H1 (cell line): ENCODE measurements at regions not wholly inside any gene's neighbourhood (a gene's known extent, or its start where the extent isn't known, plus 50 kb on each side); places are given as distances from the start of the nearest gene placed in this dataset.

Experiments
- CTCF ChIA-PET: fragments of 300-600 bp; sonication (Branson Sonifier 250); formaldehyde crosslinking; loops from one replicate; lab custom pipeline; 2021; ENCODE audit not compliant: partially characterized antibody; lab: Charles Lee
- POLR2A ChIA-PET: fragments of 300-600 bp; sonication (Branson Sonifier 250); formaldehyde crosslinking; loops from one replicate; lab custom pipeline; 2021; ENCODE audit warnings: inconsistent platforms; ENCODE audit not compliant: partially characterized antibody; lab: Charles Lee
- DNase-seq, 2 experiments: peaks; one replicate each; pipeline versions ENCODE4 v3.0.0 to v3.0.0-alpha.2; 2010 to 2022; ENCODE audit warnings: low spot score in 2 of 2, low read depth in 1 of 2, mixed read lengths in 1 of 2
- FAIRE-seq: peaks from 2 replicates; lab custom pipeline; 2011; peaks lifted over from hg19 to GRCh38; lab: Jason Lieb, UNC
- H2AFZ ChIP-seq: 2 replicates; pipeline ENCODE4 v1.8.1; 2012; ENCODE audit warnings: low read length, inconsistent platforms
- H2AK5ac ChIP-seq: 2 replicates; pipeline ENCODE4 v1.6.1; 2013; ENCODE audit warnings: low read depth, low read length
- H2BK120ac ChIP-seq: replicated peaks from 2 replicates; pipeline ENCODE3; 2013; ENCODE audit warnings: low read depth, low read length, inconsistent platforms
- H2BK12ac ChIP-seq: 2 replicates; pipeline ENCODE4 v1.6.1; 2013; ENCODE audit warnings: low read depth, low read length
- H2BK15ac ChIP-seq: 2 replicates; pipeline ENCODE4 v1.6.1; 2013; ENCODE audit warnings: low read length
- H2BK20ac ChIP-seq: 2 replicates; pipeline ENCODE4 v1.6.1; 2013; ENCODE audit warnings: low read length
- H2BK5ac ChIP-seq: 2 replicates; pipeline ENCODE4 v1.6.1; 2013; ENCODE audit warnings: low read depth, low read length
- H3K14ac ChIP-seq: 2 replicates; pipeline ENCODE4 v1.6.1; 2013; ENCODE audit warnings: inconsistent platforms; ENCODE audit not compliant: insufficient read length
- H3K18ac ChIP-seq: 2 replicates; pipeline ENCODE4 v1.6.1; 2013; ENCODE audit warnings: low read length; ENCODE audit errors: extremely low read depth
- H3K23ac ChIP-seq: 2 replicates; pipeline ENCODE4 v1.6.1; 2013; ENCODE audit warnings: inconsistent platforms; ENCODE audit not compliant: insufficient read length
- H3K23me2 ChIP-seq: 2 replicates; pipeline ENCODE4 v1.6.1; 2013; ENCODE audit warnings: low read depth, low read length
- H3K27ac ChIP-seq: 2 replicates; pipeline ENCODE4 v1.6.1; 2011; ENCODE audit warnings: low read depth, low read length, inconsistent platforms
- H3K27me3 ChIP-seq, 4 experiments: replicated peaks in 1 of 4; 1 replicate in 1 of 4; 2 replicates in 3 of 4; pipeline versions ENCODE4 v1.6.1 to v1.8.1; 2011 to 2013; ENCODE audit warnings: low read length in 3 of 4, mild to moderate bottlenecking in 3 of 4, inconsistent platforms in 2 of 4, mixed read lengths in 2 of 4, moderate library complexity in 1 of 4; ENCODE audit not compliant: control insufficient read depth in 3 of 4, insufficient read depth in 3 of 4; ENCODE audit errors: extremely low read depth in 1 of 4
- H3K36me3 ChIP-seq, 4 experiments: 2 replicates each; pipeline versions ENCODE4 v1.6.1 to v1.8.1; 2011 to 2013; ENCODE audit warnings: mild to moderate bottlenecking in 4 of 4, low read length in 3 of 4, moderate library complexity in 2 of 4, control low read depth in 1 of 4, inconsistent platforms in 1 of 4; ENCODE audit not compliant: insufficient read depth in 4 of 4, control insufficient read depth in 2 of 4
- H3K4ac ChIP-seq: replicated peaks from 2 replicates; pipeline ENCODE3; 2013; ENCODE audit warnings: low read length, low read depth, mixed read lengths, inconsistent platforms; ENCODE audit not compliant: insufficient read length
- H3K4me1 ChIP-seq, 4 experiments: replicated peaks in 1 of 4; 1 replicate in 1 of 4; 2 replicates in 3 of 4; pipeline versions ENCODE4 v1.6.1 to v1.8.1; 2011 to 2013; ENCODE audit warnings: low read length in 3 of 4, inconsistent platforms in 2 of 4, mixed read lengths in 1 of 4; ENCODE audit not compliant: insufficient read depth in 4 of 4, control insufficient read depth in 3 of 4
- H3K4me2 ChIP-seq, 2 experiments: 2 replicates each; pipeline versions ENCODE4 v1.6.1 to v1.8.1; 2011 to 2013; ENCODE audit warnings: low read depth in 2 of 2, low read length in 2 of 2, control low read depth in 1 of 2, inconsistent platforms in 1 of 2, mild to moderate bottlenecking in 1 of 2; ENCODE audit not compliant: insufficient read depth in 1 of 2
- H3K4me3 ChIP-seq, 4 experiments: fragments of 200-600, 300-600 bp in 1 of 4; sonication (generic), shearing (Covaris generic), sonication (Bioruptor Twin) in 1 of 4; 2 replicates each; pipeline versions ENCODE4 v1.5.1 to v1.8.1; 2011 to 2016; ENCODE audit warnings: low read length in 4 of 4, low read depth in 3 of 4, control low read depth in 2 of 4, inconsistent platforms in 2 of 4, mild to moderate bottlenecking in 2 of 4, mixed read lengths in 1 of 4, moderate library complexity in 1 of 4; ENCODE audit not compliant: insufficient read depth in 2 of 4; ENCODE audit errors: extremely low read depth in 1 of 4
- H3K56ac ChIP-seq: replicated peaks from 2 replicates; pipeline ENCODE3; 2013; ENCODE audit warnings: low read depth, mild to moderate bottlenecking, mixed read lengths, low read length, inconsistent platforms; ENCODE audit not compliant: insufficient read length
- H3K79me1 ChIP-seq: 2 replicates; pipeline ENCODE4 v1.6.1; 2013; ENCODE audit warnings: low read depth, low read length, control low read depth
- H3K79me2 ChIP-seq, 2 experiments: 2 replicates each; pipeline versions ENCODE4 v1.6.1 to v1.8.1; 2012 to 2013; ENCODE audit warnings: low read length in 2 of 2, mild to moderate bottlenecking in 2 of 2, inconsistent platforms in 1 of 2; ENCODE audit not compliant: insufficient read depth in 2 of 2, control insufficient read depth in 1 of 2
- H3K9ac ChIP-seq, 4 experiments: replicated peaks in 1 of 4; 1 replicate in 1 of 4; 2 replicates in 3 of 4; pipeline versions ENCODE4 v1.6.1 to v1.8.1; 2011 to 2013; ENCODE audit warnings: low read depth in 3 of 4, low read length in 3 of 4, control low read depth in 2 of 4, mild to moderate bottlenecking in 2 of 4, moderate library complexity in 2 of 4, inconsistent platforms in 1 of 4; ENCODE audit errors: extremely low read depth in 1 of 4
- H3K9me3 ChIP-seq, 2 experiments: 2 replicates each; pipeline versions ENCODE4 v1.6.1 to v1.8.1; 2012 to 2013; ENCODE audit warnings: mild to moderate bottlenecking in 2 of 2, moderate library complexity in 2 of 2, control low read depth in 1 of 2, inconsistent platforms in 1 of 2, low read depth in 1 of 2, low read length in 1 of 2, mixed read lengths in 1 of 2; ENCODE audit not compliant: insufficient read depth in 2 of 2
- H4K20me1 ChIP-seq, 2 experiments: replicated peaks in 1 of 2; 2 replicates each; pipeline versions ENCODE3 to v1.8.1; 2011 to 2013; ENCODE audit warnings: inconsistent platforms in 2 of 2, low read length in 2 of 2, mild to moderate bottlenecking in 1 of 2; ENCODE audit not compliant: insufficient read depth in 2 of 2, control insufficient read depth in 1 of 2
- H4K5ac ChIP-seq: 2 replicates; pipeline ENCODE4 v1.6.1; 2013; ENCODE audit warnings: low read length, low read depth, mixed read lengths, inconsistent platforms; ENCODE audit not compliant: insufficient read length
- H4K8ac ChIP-seq: 2 replicates; pipeline ENCODE4 v1.8.0; 2013; ENCODE audit warnings: mild to moderate bottlenecking, moderate library complexity, low read length, inconsistent platforms; ENCODE audit not compliant: insufficient read depth; ENCODE audit errors: extremely low read depth
- H4K91ac ChIP-seq: replicated peaks from 2 replicates; pipeline ENCODE3; 2013; ENCODE audit warnings: low read length, mixed read lengths, inconsistent platforms; ENCODE audit not compliant: insufficient read length
- BRCA1 ChIP-seq: IDR thresholded peaks from 2 replicates; pipeline ENCODE4 v1.6.1; 2012; ENCODE audit warnings: low read depth, low read length, improper control_type of control experiment
- CBX5 ChIP-seq: fragments of 300-800, 300-1000 bp; sonication (generic); IDR thresholded peaks from 2 replicates; pipeline ENCODE4 v1.7.1; 2016; ENCODE audit warnings: antibody characterized with exemption, low read length, low read depth
- KDM5A ChIP-seq: fragments of 200-600 bp; IDR thresholded peaks from 2 replicates; pipeline ENCODE4 v1.7.1; 2012; ENCODE audit warnings: mild to moderate bottlenecking, low read length, inconsistent platforms, mixed read lengths
- PHF8 ChIP-seq: fragments of 200-600 bp; sonication (generic); conservative IDR thresholded peaks from 2 replicates; pipeline ENCODE4 v1.7.1; 2012; ENCODE audit warnings: low read depth, mild to moderate bottlenecking, inconsistent platforms, low read length, moderate library complexity
- RXRA ChIP-seq: IDR thresholded peaks from 2 replicates; pipeline ENCODE4 v1.6.1; 2011; ENCODE audit warnings: low read depth, mild to moderate bottlenecking, low read length, moderate library complexity; ENCODE audit not compliant: insufficient read depth
- SIX5 ChIP-seq: IDR thresholded peaks from 2 replicates; pipeline ENCODE4 v1.6.1; 2011; ENCODE audit warnings: mild to moderate bottlenecking, low read depth, low read length
- SP2 ChIP-seq: IDR thresholded peaks from 2 replicates; pipeline ENCODE4 v1.6.1; 2012; ENCODE audit warnings: mild to moderate bottlenecking, low read length, inconsistent platforms
- WGBS, 2 experiments: shearing (Covaris generic) in 1 of 2; methylation state at CpG; one replicate each; pipeline versions ENCODE4 v1.1.6 to v1.1.7; 2013 to 2015; ENCODE audit warnings: low lambda C conversion rate in 2 of 2, mixed read lengths in 2 of 2, inconsistent platforms in 1 of 2, low coverage in 1 of 2, missing lambda C conversion rate in 1 of 2; ENCODE audit not compliant: insufficient replicate concordance in 2 of 2, insufficient coverage in 1 of 2, insufficient read length in 1 of 2; ENCODE audit errors: extremely low coverage in 1 of 2, missing lambda C conversion rate in 1 of 2; 5-methylcytosine and 5-hydroxymethylcytosine counted together
- TF ChIP-seq, protein P1 (sequence below), 3 experiments: IDR thresholded peaks; 1 replicate in 2 of 3; 2 replicates in 1 of 3; pipeline versions ENCODE4 v1.5.1 to v1.6.1; 2011; ENCODE audit warnings: low read length in 3 of 3, mild to moderate bottlenecking in 3 of 3, inconsistent platforms in 2 of 3, low read depth in 1 of 3, moderate library complexity in 1 of 3; ENCODE audit not compliant: insufficient read depth in 1 of 3; ENCODE audit errors: control extremely low read depth in 1 of 3

DNA sequence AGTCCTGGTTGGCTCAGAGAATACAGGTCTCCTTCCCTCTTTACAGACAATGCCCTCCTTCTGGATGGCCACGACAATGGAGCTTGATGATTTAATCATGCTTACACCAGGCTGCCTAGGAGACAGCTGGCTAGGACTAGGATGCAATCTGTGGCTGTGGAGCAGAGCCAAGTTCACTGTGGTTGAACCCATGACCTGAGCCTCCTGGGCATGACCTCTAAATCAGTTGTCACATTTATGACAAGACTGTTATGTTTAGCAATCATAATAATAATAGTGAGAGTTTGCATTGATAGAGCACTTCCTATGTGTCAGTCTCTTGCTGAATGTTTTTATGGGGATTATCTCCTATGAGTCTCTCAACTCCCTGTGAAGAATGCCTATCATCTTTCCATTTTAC is 244.1 kb downstream of the ICOS start:
- Histone ChIP-seq H3K9me3 (no peaks in the 10 kb centered on the region), H4K5ac (no peak overlapping the region), H3K27ac (no peak overlapping the region), H3K27me3 (no peaks in the 10 kb centered on the region), H2BK20ac (no peak overlapping the region), H3K23ac (no peak overlapping the region), H3K4ac (no peak overlapping the region), H4K20me1 (no peaks in the 10 kb centered on the region), H4K91ac (no peak overlapping the region), H3K9ac (no peak overlapping the region), H2BK120ac (no peak overlapping the region), H3K4me3 (no peak overlapping the region), H2BK5ac (no peak overlapping the region), H2BK15ac (no peak overlapping the region), H3K79me1 (no peaks in the 10 kb centered on the region), H3K4me2 (no peak overlapping the region), H2AFZ (no peak overlapping the region), H2BK12ac (no peak overlapping the region), H3K18ac (no peak overlapping the region), H3K36me3 (no peaks in the 10 kb centered on the region), H3K4me1 (no peaks in the 10 kb centered on the region), H2AK5ac (no peak overlapping the region), H4K8ac (no peak overlapping the region), H3K79me2 (no peaks in the 10 kb centered on the region), H3K14ac (no peak overlapping the region), H3K23me2 (no peaks in the 10 kb centered on the region), H3K56ac (no peak overlapping the region)
- ChIA-PET POLR2A (interaction anchor here (1.3 kb wide), 1 partner anchor 8 kb away, joined by 4 read pairs; no protein-coding TSS in a partner anchor), CTCF (interaction anchor here (0.7 to 9.9 kb wide), 7 partner anchors 9 to 155 kb away, joined by 3 to 75 read pairs (median 14); no protein-coding TSS in a partner anchor)
- FAIRE-seq (no peak), DNase-seq (no peak)
- 100% methylated on average over 1 of the region's 1 CpG; no CpG with 5 or more reads in 1 of the 2 experiments for WGBS, 2 experiments
- TF ChIP-seq SIX5 (no peak), RXRA (no peak), PHF8 (no peak), KDM5A (no peak), SP2 (no peak), CBX5 (no peak), BRCA1 (no peak)
- TF ChIP-seq, protein P1, sequence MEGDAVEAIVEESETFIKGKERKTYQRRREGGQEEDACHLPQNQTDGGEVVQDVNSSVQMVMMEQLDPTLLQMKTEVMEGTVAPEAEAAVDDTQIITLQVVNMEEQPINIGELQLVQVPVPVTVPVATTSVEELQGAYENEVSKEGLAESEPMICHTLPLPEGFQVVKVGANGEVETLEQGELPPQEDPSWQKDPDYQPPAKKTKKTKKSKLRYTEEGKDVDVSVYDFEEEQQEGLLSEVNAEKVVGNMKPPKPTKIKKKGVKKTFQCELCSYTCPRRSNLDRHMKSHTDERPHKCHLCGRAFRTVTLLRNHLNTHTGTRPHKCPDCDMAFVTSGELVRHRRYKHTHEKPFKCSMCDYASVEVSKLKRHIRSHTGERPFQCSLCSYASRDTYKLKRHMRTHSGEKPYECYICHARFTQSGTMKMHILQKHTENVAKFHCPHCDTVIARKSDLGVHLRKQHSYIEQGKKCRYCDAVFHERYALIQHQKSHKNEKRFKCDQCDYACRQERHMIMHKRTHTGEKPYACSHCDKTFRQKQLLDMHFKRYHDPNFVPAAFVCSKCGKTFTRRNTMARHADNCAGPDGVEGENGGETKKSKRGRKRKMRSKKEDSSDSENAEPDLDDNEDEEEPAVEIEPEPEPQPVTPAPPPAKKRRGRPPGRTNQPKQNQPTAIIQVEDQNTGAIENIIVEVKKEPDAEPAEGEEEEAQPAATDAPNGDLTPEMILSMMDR (IDR thresholded peaks at IDR 0.05; ENCODE audit: control extremely low read depth in 1 of 3, insufficient read depth in 1 of 3, low read depth in 1 of 3, low read length in 3 of 3), result no peak
